ENCODE measurements at regions not wholly inside any gene's neighbourhood (a gene's known extent, or its start where the extent isn't known, plus 50 kb on each side); places are given as distances from the start of the nearest gene placed in this dataset.

GRCh38 chr1:60921175-60921574 lies 161.2 kb upstream of the NFIA start:
- no peaks in the 10 kb centered on the region for H3K79me2 ChIP-seq (ENCODE audit: insufficient read depth, low read depth)
- no peak overlapping the region for H3K4me3 ChIP-seq (IDR thresholded peaks at IDR 0.05; ENCODE audit: insufficient read depth, low read depth, low read length)
- H4K20me1 ChIP-seq (ENCODE audit: insufficient read depth): no peaks in the 10 kb centered on the region
- H3K9ac ChIP-seq: no peak overlapping the region
- no peaks in the 10 kb centered on the region for H3K36me3 ChIP-seq (ENCODE audit: insufficient read depth)
- H3K27ac ChIP-seq: no peak overlapping the region
- H3K27me3 ChIP-seq (ENCODE audit: insufficient read depth, low read depth): no peaks in the 10 kb centered on the region
- peaks cover 9% of the 10 kb centered on the region for H3K4me1 ChIP-seq (ENCODE audit: low read depth, poor library complexity, severe bottlenecking)
- H2AFZ ChIP-seq (ENCODE audit: low read depth): no peak overlapping the region
- TF ChIP-seq CTCF (conservative IDR thresholded peaks at IDR 0.05; ENCODE audit: low read depth, low read length): no peak
- H3K4me2 ChIP-seq: no peak overlapping the region

- peaks cover 9% of the 10 kb centered on the region for H3K4me1 ChIP-seq (ENCODE audit: low read depth, poor library complexity, severe bottlenecking)
- no peaks in the 10 kb centered on the region for H4K20me1 ChIP-seq (ENCODE audit: insufficient read depth)
- no peaks in the 10 kb centered on the region for H3K79me2 ChIP-seq (ENCODE audit: insufficient read depth, low read depth)
- no peak for TF ChIP-seq CTCF (conservative IDR thresholded peaks at IDR 0.05; ENCODE audit: low read depth, low read length)
- no peak overlapping the region for H3K4me3 ChIP-seq (IDR thresholded peaks at IDR 0.05; ENCODE audit: insufficient read depth, low read depth, low read length)
- no peak overlapping the region for H3K9ac ChIP-seq
- H2AFZ ChIP-seq (ENCODE audit: low read depth): no peak overlapping the region
- no peaks in the 10 kb centered on the region for H3K27me3 ChIP-seq (ENCODE audit: insufficient read depth, low read depth)
- no peak overlapping the region for H3K4me2 ChIP-seq
- no peak overlapping the region for H3K27ac ChIP-seq
- H3K36me3 ChIP-seq (ENCODE audit: insufficient read depth): no peaks in the 10 kb centered on the region
Observed at GRCh38 chr1:60920561-60920960, 161.8 kb upstream of the NFIA start.

GRCh38 chr1:60918867-60919266 lies 163.5 kb upstream of the NFIA start:
- Histone ChIP-seq H3K27ac (no peak overlapping the region), H3K4me3 (IDR thresholded peaks at IDR 0.05; ENCODE audit: insufficient read depth, low read depth, low read length) (no peak overlapping the region), H4K20me1 (ENCODE audit: insufficient read depth) (no peaks in the 10 kb centered on the region), H3K36me3 (ENCODE audit: insufficient read depth) (no peaks in the 10 kb centered on the region), H3K4me1 (ENCODE audit: low read depth, poor library complexity, severe bottlenecking) (peaks cover 6% of the 10 kb centered on the region), H3K4me2 (no peak overlapping the region), H2AFZ (ENCODE audit: low read depth) (no peak overlapping the region), H3K27me3 (ENCODE audit: insufficient read depth, low read depth) (no peaks in the 10 kb centered on the region), H3K79me2 (ENCODE audit: insufficient read depth, low read depth) (no peaks in the 10 kb centered on the region), H3K9ac (no peak overlapping the region)
- no peak for TF ChIP-seq CTCF (conservative IDR thresholded peaks at IDR 0.05; ENCODE audit: low read depth, low read length)

- Histone ChIP-seq H3K4me1 (ENCODE audit: low read depth, poor library complexity, severe bottlenecking) (no peaks in the 10 kb centered on the region), H3K36me3 (ENCODE audit: insufficient read depth) (no peaks in the 10 kb centered on the region), H3K4me3 (IDR thresholded peaks at IDR 0.05; ENCODE audit: insufficient read depth, low read depth, low read length) (no peak overlapping the region), H4K20me1 (ENCODE audit: insufficient read depth) (no peaks in the 10 kb centered on the region), H3K27ac (no peak overlapping the region), H3K27me3 (ENCODE audit: insufficient read depth, low read depth) (no peaks in the 10 kb centered on the region), H3K4me2 (no peak overlapping the region), H3K79me2 (ENCODE audit: insufficient read depth, low read depth) (no peaks in the 10 kb centered on the region), H3K9ac (no peak overlapping the region), H2AFZ (ENCODE audit: low read depth) (no peak overlapping the region)
- TF ChIP-seq CTCF (conservative IDR thresholded peaks at IDR 0.05; ENCODE audit: low read depth, low read length): no peak
Observed at GRCh38 chr1:60916906-60917305, 165.5 kb upstream of the NFIA start.

GRCh38 chr1:60916199-60916598 lies 166.2 kb upstream of the NFIA start:
- Histone ChIP-seq H2AFZ (ENCODE audit: low read depth) (no peak overlapping the region), H4K20me1 (ENCODE audit: insufficient read depth) (no peaks in the 10 kb centered on the region), H3K36me3 (ENCODE audit: insufficient read depth) (no peaks in the 10 kb centered on the region), H3K27me3 (ENCODE audit: insufficient read depth, low read depth) (no peaks in the 10 kb centered on the region), H3K4me3 (IDR thresholded peaks at IDR 0.05; ENCODE audit: insufficient read depth, low read depth, low read length) (no peak overlapping the region), H3K9ac (no peak overlapping the region), H3K79me2 (ENCODE audit: insufficient read depth, low read depth) (no peaks in the 10 kb centered on the region), H3K4me2 (no peak overlapping the region), H3K4me1 (ENCODE audit: low read depth, poor library complexity, severe bottlenecking) (no peaks in the 10 kb centered on the region), H3K27ac (no peak overlapping the region)
- no peak for TF ChIP-seq CTCF (conservative IDR thresholded peaks at IDR 0.05; ENCODE audit: low read depth, low read length)
